Naive thymus-derived CD4-positive, alpha-beta T cell (primary cell): ENCODE measurements at regions not wholly inside any gene's neighbourhood (a gene's known extent, or its start where the extent isn't known, plus 50 kb on each side); places are given as distances from the start of the nearest gene placed in this dataset.
"Not testable (repeated sequence)": the region's sequence is repeated elsewhere in the genome, so short reads cannot be mapped to it uniquely, and the experiment has no call there.

ENCODE experiments used
- ATAC-seq: fragments of 150-1000 bp; cut with Tn5 transposase; 2 replicates; pipeline ENCODE4 v1.10.0; 2021; ENCODE audit warnings: mild to moderate bottlenecking, moderate library complexity
- CTCF ChIA-PET: fragments of 350-600 bp; sonication (Branson Sonifier 250); formaldehyde crosslinking; loops from one replicate; lab custom pipeline; 2021; ENCODE audit warnings: antibody characterized with exemption; lab: Charles Lee
- POLR2A ChIA-PET: fragments of 350-600 bp; sonication (Branson Sonifier 250); formaldehyde crosslinking; loops from one replicate; lab custom pipeline; 2021; ENCODE audit warnings: antibody characterized with exemption, inconsistent platforms; lab: Charles Lee
- DNase-seq, 9 donors: peaks; one replicate each; pipeline versions ENCODE4 v3.0.0 to v3.0.0-alpha.2; 2020 to 2022; ENCODE audit warnings: mixed read lengths in 1 of 9
- H3K27ac ChIP-seq: one replicate; pipeline ENCODE4 v1.7.0; 2013; ENCODE audit warnings: mild to moderate bottlenecking, low read depth, low read length, moderate library complexity
- H3K27me3 ChIP-seq, 2 donors: one replicate each; pipeline ENCODE4 v1.7.0; 2013; ENCODE audit warnings: low read length in 2 of 2, mild to moderate bottlenecking in 2 of 2, moderate library complexity in 2 of 2; ENCODE audit not compliant: control insufficient read depth in 2 of 2, insufficient read depth in 2 of 2
- H3K36me3 ChIP-seq, 3 experiments: 1 replicate in 2 of 3; 2 replicates in 1 of 3; pipeline ENCODE4 v1.7.0; 2013; ENCODE audit warnings: low read length in 3 of 3, mild to moderate bottlenecking in 3 of 3, moderate library complexity in 1 of 3; ENCODE audit not compliant: insufficient read depth in 3 of 3, control insufficient read depth in 2 of 3
- H3K4me1 ChIP-seq, 2 donors: one replicate each; pipeline ENCODE4 v1.7.0; 2013; ENCODE audit warnings: low read length in 2 of 2, mild to moderate bottlenecking in 2 of 2, moderate library complexity in 1 of 2; ENCODE audit not compliant: control insufficient read depth in 2 of 2, insufficient read depth in 2 of 2
- H3K4me3 ChIP-seq: 2 replicates; pipeline ENCODE4 v1.7.0; 2013; ENCODE audit warnings: mild to moderate bottlenecking, low read length
- H3K9me3 ChIP-seq, 3 experiments: 1 replicate in 2 of 3; 2 replicates in 1 of 3; pipeline ENCODE4 v1.7.0; 2013; ENCODE audit warnings: low read length in 3 of 3; ENCODE audit not compliant: control insufficient read depth in 2 of 3
- H3K27ac Mint-ChIP-seq, 9 donors: one replicate each; pipeline ENCODE4 v1.8.0; 2020 to 2022; ENCODE audit warnings: mixed read lengths in 9 of 9, mild to moderate bottlenecking in 8 of 9, moderate library complexity in 5 of 9, inconsistent platforms in 2 of 9
- H3K27me3 Mint-ChIP-seq, 5 donors: one replicate each; pipeline ENCODE4 v1.8.0; 2021 to 2022; ENCODE audit warnings: mixed read lengths in 5 of 5, mild to moderate bottlenecking in 1 of 5
- H3K36me3 Mint-ChIP-seq, 5 donors: one replicate each; pipeline ENCODE4 v1.8.0; 2020 to 2022; ENCODE audit warnings: mixed read lengths in 5 of 5, mild to moderate bottlenecking in 3 of 5, inconsistent platforms in 1 of 5
- H3K4me1 Mint-ChIP-seq, 7 donors: one replicate each; pipeline ENCODE4 v1.8.0; 2020 to 2022; ENCODE audit warnings: mixed read lengths in 7 of 7, mild to moderate bottlenecking in 3 of 7, inconsistent platforms in 1 of 7
- H3K4me3 Mint-ChIP-seq, 10 donors: one replicate each; pipeline ENCODE4 v1.8.0; 2020 to 2022; ENCODE audit warnings: mild to moderate bottlenecking in 10 of 10, mixed read lengths in 10 of 10, moderate library complexity in 6 of 10, inconsistent platforms in 2 of 10
- H3K9me3 Mint-ChIP-seq, 11 donors: one replicate each; pipeline ENCODE4 v1.8.0; 2020 to 2022; ENCODE audit warnings: mixed read lengths in 11 of 11, mild to moderate bottlenecking in 4 of 11, inconsistent platforms in 1 of 11, moderate library complexity in 1 of 11
- intact Hi-C, 2 donors: fragments of 100-400 bp; cut with micrococcal nuclease; formaldehyde crosslinking; loops; one replicate each; pipeline ENCODE4 v1.15.1; 2023

DNA sequence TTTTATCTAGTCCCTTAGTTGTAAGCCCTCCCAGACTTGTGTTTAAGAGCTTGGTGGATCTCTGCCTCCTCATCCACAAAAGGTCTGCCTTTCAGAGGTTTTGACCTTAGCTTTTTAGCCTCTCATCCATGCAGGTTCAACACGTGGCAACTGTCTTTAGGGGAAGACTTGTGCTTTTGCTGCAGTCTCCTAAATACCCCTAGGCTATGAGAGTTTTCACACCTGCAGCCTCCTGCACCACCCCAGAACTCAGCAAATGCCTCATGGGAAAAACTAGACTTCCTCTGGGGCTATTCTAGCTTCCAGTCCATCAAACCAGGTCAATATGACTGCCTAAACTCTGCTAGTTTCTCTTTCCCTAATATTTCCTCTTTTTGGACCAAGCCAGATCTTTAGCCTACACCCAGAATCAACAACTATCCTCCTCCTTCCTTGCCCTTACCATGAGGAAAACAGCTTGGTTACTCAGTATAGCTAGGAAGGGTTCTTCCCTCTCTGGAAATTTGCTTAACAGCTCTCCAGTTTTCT lies 132.3 kb upstream of the RIOK3 start:
- no peaks in the 10 kb centered on the region for H3K36me3 ChIP-seq
- Mint-ChIP-seq H3K27me3 (peaks cover 0 to 5% (median 0%) of the 10 kb centered on the region in 5 donors), H3K36me3 (peaks cover 0 to 28% (median 5%) of the 10 kb centered on the region in 5 donors), H3K27ac (no peak overlapping the region), H3K9me3 (peaks cover 0 to 2% (median 0%) of the 10 kb centered on the region in 11 donors), H3K4me3 (no peak overlapping the region), H3K4me1 (peaks cover 0 to 18% (median 0%) of the 10 kb centered on the region in 7 donors)
- no peak for ATAC-seq
- ChIA-PET CTCF (no interaction called here), POLR2A (no interaction called here)
- H3K27me3 ChIP-seq: no peaks in the 10 kb centered on the region
- H3K4me1 ChIP-seq: no peaks in the 10 kb centered on the region
- no peak overlapping the region for H3K4me3 ChIP-seq
- H3K27ac ChIP-seq: no peak overlapping the region
- no peaks in the 10 kb centered on the region for H3K9me3 ChIP-seq
- intact Hi-C loops: no loop called here
- no peak for DNase-seq

DNA sequence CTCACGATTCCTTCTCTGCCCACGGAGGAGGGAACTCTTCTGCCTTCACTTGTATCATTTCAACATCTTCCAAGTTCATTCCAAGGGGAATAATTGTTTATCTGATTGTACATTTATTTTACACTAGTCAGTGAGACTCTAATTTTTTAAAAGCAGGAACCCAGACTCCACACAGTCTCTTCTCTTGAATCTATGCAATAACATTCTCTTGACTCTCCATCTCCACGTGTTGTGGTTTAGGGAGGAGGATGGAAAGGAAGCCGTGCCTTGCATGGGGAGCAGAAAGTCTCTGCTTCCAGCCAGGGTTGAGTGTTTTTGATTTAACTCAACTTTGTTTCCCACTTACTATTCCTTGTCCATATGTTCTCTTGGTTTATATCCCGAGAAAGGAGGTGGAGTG lies 131.1 kb upstream of the RIOK3 start:
- H3K4me3 ChIP-seq: no peak overlapping the region
- ChIA-PET CTCF (no interaction called here), POLR2A (no interaction called here)
- no peaks in the 10 kb centered on the region for H3K9me3 ChIP-seq
- H3K27ac ChIP-seq: no peak overlapping the region
- no peaks in the 10 kb centered on the region for H3K36me3 ChIP-seq
- ATAC-seq (no peak), DNase-seq (no peak)
- H3K27me3 ChIP-seq: no peaks in the 10 kb centered on the region
- Mint-ChIP-seq H3K4me3 (no peak overlapping the region), H3K36me3 (peaks cover 5 to 34% (median 11%) of the 10 kb centered on the region in 5 donors), H3K27me3 (peaks cover 0 to 5% (median 0%) of the 10 kb centered on the region in 5 donors), H3K4me1 (peaks cover 0 to 18% (median 0%) of the 10 kb centered on the region in 7 donors), H3K27ac (no peak overlapping the region), H3K9me3 (peaks cover 0 to 5% (median 0%) of the 10 kb centered on the region in 11 donors)
- intact Hi-C loops: no loop called here
- no peaks in the 10 kb centered on the region for H3K4me1 ChIP-seq

DNA sequence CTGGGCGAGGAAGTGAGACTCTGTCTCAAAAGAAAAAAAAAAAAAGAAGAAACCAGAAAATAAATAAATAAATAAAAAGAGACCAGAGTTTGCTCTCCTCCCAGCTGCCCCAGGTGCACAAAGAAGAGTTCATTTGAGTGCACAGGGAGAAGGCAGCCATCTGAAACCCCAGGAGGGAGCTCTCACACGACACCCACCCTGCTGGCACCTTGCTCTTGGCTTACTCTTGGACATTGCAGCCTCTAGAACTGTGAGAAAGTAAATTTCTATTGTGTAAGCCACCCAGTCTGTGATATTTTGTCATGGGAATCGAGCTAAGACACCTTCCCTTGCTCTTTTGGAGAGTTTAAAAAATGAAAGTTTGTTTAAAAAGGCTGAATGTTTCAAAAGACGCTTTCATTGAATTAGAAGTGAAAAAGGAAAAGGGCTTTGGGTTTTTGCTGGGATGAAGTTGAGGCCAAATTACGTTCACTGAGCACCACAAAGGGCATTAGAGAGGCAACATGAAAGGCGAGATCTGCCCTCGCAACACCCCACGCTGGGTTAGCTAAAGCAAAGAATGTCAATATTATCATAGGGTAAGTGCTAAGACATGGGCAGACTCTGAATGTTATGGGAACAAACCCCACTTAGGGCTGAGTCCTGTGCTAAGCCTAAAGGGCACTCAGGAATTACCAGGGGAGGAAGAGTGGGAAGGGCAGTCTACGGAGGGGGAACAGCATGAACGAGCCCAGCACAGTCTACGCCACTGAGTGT lies 128.9 kb upstream of the RIOK3 start:
- no peak for ATAC-seq
- Mint-ChIP-seq H3K27ac (no peak overlapping the region), H3K4me3 (no peak overlapping the region), H3K4me1 (peaks cover 0 to 13% (median 0%) of the 10 kb centered on the region in 7 donors), H3K36me3 (peaks cover 5 to 39% (median 22%) of the 10 kb centered on the region in 5 donors), H3K27me3 (peaks cover 0 to 5% (median 0%) of the 10 kb centered on the region in 5 donors), H3K9me3 (peaks cover 0 to 6% (median 1%) of the 10 kb centered on the region in 11 donors)
- H3K36me3 ChIP-seq: no peaks in the 10 kb centered on the region
- ChIA-PET POLR2A (interaction anchor here (0.6 kb wide), 1 partner anchor 30 kb away, joined by 3 read pairs; no protein-coding TSS in a partner anchor), CTCF (interaction anchor here (0.6 kb wide), 1 partner anchor 395 kb away, joined by 4 read pairs; no protein-coding TSS in a partner anchor)
- H3K27ac ChIP-seq: no peak overlapping the region
- no peak overlapping the region for H3K4me3 ChIP-seq
- intact Hi-C loops: no loop called here
- DNase-seq: no peak
- no peaks in the 10 kb centered on the region for H3K4me1 ChIP-seq
- H3K27me3 ChIP-seq: no peaks in the 10 kb centered on the region
- H3K9me3 ChIP-seq: no peaks in the 10 kb centered on the region

DNA sequence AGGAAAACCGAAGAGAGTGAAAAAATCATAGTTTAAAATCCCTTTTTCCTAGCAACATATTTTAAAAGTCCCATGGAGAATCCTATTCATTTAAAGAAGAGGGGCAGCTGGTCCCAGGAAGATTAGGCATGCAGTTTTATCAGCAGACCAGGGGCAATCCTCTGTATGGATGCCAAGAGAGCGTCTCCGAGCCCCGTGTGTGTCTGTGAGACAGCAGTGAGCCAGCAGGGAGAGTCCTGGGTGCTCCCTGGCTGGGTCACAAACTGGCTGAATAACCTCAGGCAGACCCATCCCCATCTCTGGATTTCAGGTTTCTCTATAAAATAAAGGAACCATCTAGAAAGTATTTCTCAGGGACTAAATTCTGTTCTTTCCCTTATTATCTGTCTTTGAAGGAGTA lies 128.2 kb upstream of the RIOK3 start:
- Histone ChIP-seq H3K27me3 (no peaks in the 10 kb centered on the region), H3K4me3 (no peak overlapping the region), H3K27ac (no peak overlapping the region), H3K36me3 (no peaks in the 10 kb centered on the region), H3K4me1 (no peaks in the 10 kb centered on the region), H3K9me3 (no peaks in the 10 kb centered on the region)
- H3K27me3 Mint-ChIP-seq: peaks cover 0 to 5% (median 0%) of the 10 kb centered on the region in 5 donors
- DNase-seq (no peak), ATAC-seq (no peak)
- H3K4me1 Mint-ChIP-seq: peaks cover 0 to 13% (median 0%) of the 10 kb centered on the region in 7 donors
- H3K4me3 Mint-ChIP-seq: no peak overlapping the region
- ChIA-PET CTCF (interaction anchor here (0.6 kb wide), 1 partner anchor 396 kb away, joined by 4 read pairs; no protein-coding TSS in a partner anchor), POLR2A (no interaction called here)
- no peak overlapping the region for H3K27ac Mint-ChIP-seq
- intact Hi-C loops: no loop called here
- peaks cover 0 to 10% (median 1%) of the 10 kb centered on the region in 11 donors for H3K9me3 Mint-ChIP-seq
- peaks cover 5 to 42% (median 26%) of the 10 kb centered on the region in 5 donors for H3K36me3 Mint-ChIP-seq

DNA sequence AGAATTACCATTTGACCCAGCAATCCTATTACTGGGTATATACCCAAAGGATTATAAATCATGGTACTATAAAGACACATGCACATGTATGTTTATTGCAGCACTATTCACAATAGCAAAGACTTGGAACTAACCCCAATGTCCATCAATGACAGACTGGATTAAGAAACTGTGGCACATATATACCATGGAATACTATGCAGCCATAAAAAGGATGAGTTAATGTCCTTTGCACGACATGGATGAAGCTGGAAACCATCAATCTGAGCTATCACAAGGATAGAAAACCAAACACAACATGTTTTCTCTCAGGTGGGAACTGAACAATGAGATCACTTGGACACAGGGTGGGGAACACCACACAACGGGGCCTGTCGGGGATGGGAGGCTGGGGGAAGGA lies 123.4 kb upstream of the RIOK3 start:
- H3K27me3 ChIP-seq, intact Hi-C loops, H3K27me3 Mint-ChIP-seq, H3K4me1 ChIP-seq, CTCF ChIA-PET, H3K27ac ChIP-seq, H3K4me3 Mint-ChIP-seq, DNase-seq, ATAC-seq, H3K9me3 Mint-ChIP-seq, H3K4me3 ChIP-seq, POLR2A ChIA-PET, H3K27ac Mint-ChIP-seq, H3K36me3 ChIP-seq, H3K9me3 ChIP-seq, H3K4me1 Mint-ChIP-seq: not testable (repeated sequence)
- H3K36me3 Mint-ChIP-seq: peaks cover under 1 to 36% (median 25%) of the 10 kb centered on the region in 5 donors

DNA sequence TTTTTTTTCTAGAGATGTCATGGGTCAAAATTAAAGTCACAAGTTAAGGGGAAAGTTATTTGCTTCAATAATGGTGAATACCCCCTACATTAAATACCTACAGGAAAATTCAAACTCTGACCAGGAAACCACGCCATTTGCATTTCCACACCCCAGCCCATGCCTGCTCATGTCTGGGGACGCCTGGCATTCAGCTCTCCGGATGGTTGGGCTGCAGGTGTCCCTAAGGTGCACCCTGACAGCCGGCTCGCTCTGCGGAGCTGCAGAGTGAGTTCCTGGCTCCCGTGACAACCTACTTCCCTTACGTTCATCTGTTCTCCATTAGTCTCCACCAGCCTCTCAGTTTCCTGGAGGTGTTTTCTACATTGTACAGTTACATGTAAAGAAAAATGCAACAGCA lies 122.7 kb upstream of the RIOK3 start:
- H3K4me3 ChIP-seq: no peak overlapping the region
- Mint-ChIP-seq H3K27ac (no peak overlapping the region), H3K27me3 (no peaks in the 10 kb centered on the region), H3K4me1 (no peaks in the 10 kb centered on the region), H3K4me3 (no peak overlapping the region), H3K36me3 (peaks cover 0 to 31% (median 20%) of the 10 kb centered on the region in 5 donors), H3K9me3 (peaks cover 0 to 9% (median 0%) of the 10 kb centered on the region in 11 donors)
- H3K27ac ChIP-seq: no peak overlapping the region
- no peaks in the 10 kb centered on the region for H3K9me3 ChIP-seq
- H3K36me3 ChIP-seq: no peaks in the 10 kb centered on the region
- DNase-seq (no peak), ATAC-seq (no peak)
- H3K27me3 ChIP-seq: no peaks in the 10 kb centered on the region
- intact Hi-C loops: no loop called here
- H3K4me1 ChIP-seq: no peaks in the 10 kb centered on the region
- ChIA-PET CTCF (no interaction called here), POLR2A (no interaction called here)
